Activated CD4-positive, CD25-positive, alpha-beta regulatory T cell (primary cell): ENCODE measurements at regions not wholly inside any gene's neighbourhood (a gene's known extent, or its start where the extent isn't known, plus 50 kb on each side); places are given as distances from the start of the nearest gene placed in this dataset.
A peak's percentile ranks its signal among the peaks of the same experiment; 100 is the strongest.
"Not testable (repeated sequence)": the region's sequence is repeated elsewhere in the genome, so short reads cannot be mapped to it uniquely, and the experiment has no call there.

Experiments used
- DNase-seq, 4 experiments: peaks; one replicate each; lab custom pipeline; 2025; lab: John Stamatoyannopoulos, UW

DNA sequence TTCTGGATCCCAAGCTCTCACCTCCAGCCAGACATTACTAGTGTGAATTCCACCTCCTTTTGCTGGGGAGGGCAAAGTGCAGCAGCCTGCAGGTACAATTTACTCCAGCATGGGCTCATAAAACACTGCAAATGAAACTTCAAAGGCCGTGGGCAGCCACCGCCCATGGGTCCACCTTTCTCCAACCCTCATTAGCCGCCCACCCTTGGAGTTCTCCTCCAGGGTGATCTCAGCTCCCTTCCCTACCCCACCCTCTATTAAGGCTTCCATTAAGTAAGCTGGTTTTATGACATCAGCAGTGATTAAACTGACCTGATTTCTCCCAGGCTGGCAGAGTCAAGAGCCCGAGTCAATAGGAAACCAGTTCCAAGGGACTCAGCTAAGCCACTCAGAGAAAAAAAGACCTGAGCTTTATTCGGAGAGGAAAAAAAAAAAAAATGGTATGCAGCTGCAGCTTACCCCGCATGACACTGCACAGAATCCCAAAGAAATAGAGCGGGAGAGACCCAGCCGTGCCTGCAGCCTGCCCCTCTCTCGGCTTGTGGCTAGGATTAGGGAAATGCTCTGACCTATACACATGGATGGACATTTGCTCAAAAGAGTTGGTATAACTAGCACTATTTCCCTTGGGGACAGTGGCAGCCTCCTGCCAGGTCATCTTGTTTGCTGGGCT is 319.6 kb downstream of the PTTG2 start:
- DNase-seq, result no peak

- no peak for DNase-seq
These were observed 320.1 kb downstream of the PTTG2 start for GRCh38 chr4:38280323-38280706.

- DNase-seq, result no peak
These were observed 321.3 kb downstream of the PTTG2 start for GRCh38 chr4:38281371-38282071.

DNA sequence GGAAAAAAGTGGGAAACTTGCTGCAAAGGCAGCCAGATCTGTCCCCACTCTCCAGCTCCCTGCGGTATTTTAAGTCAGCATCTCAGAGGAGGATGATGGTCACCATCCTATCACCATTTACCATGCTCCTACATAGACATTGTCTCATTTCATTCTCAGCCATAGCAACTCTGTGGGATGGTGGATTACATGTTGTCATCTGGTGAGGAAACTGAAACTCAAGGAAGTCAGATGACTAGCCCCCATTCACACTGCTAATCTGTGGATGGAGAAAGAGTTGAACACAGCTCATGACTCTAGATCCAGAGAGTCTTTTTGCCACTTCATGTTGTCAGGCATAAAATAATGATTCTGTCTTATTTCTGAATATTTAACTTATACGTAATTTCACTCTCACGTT is 323.5 kb downstream of the PTTG2 start:
- no peak for DNase-seq

- DNase-seq, result no peak
These were observed 324.3 kb downstream of the PTTG2 start for GRCh38 chr4:38284294-38285030.

DNA sequence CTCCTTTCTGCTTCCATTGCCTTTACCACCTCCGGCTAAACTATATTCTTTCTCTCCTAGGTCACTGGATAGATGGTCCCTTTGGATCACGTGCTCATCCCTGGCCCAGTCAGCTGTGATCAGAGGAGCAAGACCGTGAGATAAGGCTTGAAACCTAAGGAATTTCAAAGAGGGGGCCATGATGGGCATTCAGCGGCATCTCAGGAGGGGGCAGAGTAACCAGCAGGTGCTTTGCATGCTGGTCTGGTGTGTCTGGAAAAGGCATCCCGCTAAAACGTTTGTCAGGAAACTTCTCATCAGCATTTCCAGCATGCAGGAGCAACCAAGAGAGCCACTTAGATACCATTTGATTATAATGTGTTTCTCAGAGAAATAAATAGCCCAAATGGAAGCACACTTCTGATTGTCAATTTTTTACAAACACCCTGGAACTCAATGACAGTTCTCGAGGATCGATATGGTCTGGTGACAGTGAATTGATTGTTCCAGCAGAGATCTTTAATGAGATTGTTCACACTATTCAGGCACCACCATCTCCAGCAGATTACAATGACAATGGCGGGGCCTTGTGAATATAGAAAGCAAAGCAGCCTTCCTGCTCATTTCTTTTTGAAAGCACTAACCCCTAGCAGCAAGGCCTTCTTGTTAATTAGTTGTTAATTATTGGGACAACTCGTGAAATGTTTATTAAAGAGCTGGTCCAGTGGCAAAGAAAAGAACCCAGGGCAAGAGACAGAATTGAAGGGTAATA is 327.1 kb downstream of the PTTG2 start:
- no peak for DNase-seq

GRCh38 chr4:38289553-38289952 is 329.4 kb downstream of the PTTG2 start:
- DNase-seq, result no peak

- no peak for DNase-seq
These were observed 330.2 kb downstream of the PTTG2 start for GRCh38 chr4:38290366-38290765.

DNA sequence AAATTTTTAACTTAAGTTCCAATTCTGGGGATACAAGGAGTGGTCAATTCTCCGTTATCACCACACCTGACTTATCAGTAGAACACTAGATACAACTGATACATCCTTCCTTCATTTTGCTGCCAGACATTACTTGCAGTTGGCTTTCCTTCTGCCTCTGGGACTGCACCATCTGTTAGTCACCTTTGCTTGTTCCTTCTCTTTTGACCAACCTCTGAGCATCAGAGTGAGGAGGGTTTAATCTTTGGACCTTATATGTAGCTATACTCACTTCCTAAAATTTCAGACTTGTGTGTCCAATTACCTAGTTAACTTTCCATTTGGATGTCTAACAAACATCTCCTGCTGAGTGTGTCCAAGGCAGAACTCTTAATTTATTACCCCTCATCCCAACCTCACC is 330.7 kb downstream of the PTTG2 start:
- DNase-seq, result no peak

DNA sequence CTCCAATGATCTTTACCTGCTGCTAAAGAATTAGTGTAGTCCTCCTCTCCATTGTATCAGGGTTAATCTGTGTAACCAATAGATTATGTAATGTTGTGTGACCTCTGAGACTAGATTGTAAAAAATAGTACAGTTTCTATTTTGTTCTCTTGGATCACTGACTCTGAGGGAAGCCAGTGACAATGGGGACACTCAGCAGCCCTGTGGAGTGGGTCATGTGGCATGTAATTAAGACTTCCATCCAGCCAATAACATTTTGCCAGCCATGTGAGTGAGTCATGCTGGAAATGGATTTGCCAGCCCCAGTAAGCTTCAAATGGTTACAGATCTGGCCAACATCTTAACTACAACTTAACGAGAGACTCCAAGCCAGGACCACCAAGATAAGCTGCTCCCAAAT is 332.3 kb downstream of the PTTG2 start:
- DNase-seq, result no peak

GRCh38 chr4:38294238-38294637 is 334.0 kb downstream of the PTTG2 start:
- no peak for DNase-seq

DNA sequence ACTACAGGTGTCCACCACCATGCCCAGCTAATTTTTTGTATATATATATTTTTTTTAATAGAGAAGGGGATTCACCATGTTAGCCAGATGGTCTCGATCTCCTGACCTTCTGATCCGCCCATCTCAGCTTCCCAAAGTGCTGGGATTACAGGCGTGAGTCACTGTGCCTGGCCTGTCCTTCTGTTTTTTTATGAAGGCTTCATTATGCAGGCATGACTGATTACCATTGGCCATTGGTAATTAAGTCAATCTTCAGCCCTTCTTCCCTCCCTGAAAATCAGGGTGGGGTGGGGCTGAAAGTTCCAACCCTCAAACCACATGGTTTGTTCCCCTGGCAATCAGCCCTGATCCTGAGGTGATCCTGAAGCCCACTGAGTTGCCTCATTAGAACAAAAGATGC is 336.9 kb downstream of the PTTG2 start:
- no peak for DNase-seq

DNA sequence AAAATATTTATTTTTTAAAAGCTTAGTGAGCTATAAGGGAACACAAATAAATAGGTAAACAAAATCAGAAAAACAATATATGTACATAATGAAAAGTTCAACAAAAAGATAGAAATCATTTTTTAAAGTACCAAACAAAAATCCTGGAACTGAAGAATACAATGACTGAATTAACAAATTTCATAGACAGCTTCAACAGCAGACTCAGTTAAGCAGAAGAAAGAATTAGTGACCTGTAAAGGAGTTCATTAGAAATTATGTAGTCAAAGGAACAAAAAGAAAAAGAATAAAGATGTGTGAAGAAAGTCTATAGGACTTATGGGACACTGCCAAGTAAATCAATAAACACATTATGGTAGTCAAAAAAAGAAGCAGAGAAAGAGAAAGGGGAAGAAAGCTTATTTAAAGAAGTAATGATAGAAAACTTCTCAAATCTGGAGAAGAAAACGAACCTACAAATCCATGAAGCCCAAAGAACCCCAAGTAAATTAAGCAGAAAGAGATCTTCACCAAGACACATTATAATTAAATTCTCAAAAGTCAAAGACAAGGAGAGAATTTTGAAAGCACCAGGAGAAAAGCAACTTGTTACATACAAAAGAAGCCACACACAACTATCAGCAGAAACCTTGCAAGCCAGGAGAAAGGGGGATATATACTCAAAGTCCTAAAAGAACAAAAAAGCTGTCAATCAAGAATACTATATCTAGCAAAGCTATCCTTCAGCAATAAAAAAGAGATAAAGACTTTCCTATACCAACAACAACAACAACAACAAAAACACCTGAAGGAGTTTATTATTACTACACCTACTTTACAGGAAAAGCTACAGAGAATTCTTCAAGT is 338.9 kb downstream of the PTTG2 start:
- no peak for DNase-seq

GRCh38 chr4:38302910-38303309 is 342.7 kb downstream of the PTTG2 start:
- no peak for DNase-seq

- not testable (repeated sequence) for DNase-seq
These were observed 344.3 kb downstream of the PTTG2 start for GRCh38 chr4:38304460-38304859.

GRCh38 chr4:38306482-38307071 is 346.4 kb downstream of the PTTG2 start:
- no peak for DNase-seq

DNA sequence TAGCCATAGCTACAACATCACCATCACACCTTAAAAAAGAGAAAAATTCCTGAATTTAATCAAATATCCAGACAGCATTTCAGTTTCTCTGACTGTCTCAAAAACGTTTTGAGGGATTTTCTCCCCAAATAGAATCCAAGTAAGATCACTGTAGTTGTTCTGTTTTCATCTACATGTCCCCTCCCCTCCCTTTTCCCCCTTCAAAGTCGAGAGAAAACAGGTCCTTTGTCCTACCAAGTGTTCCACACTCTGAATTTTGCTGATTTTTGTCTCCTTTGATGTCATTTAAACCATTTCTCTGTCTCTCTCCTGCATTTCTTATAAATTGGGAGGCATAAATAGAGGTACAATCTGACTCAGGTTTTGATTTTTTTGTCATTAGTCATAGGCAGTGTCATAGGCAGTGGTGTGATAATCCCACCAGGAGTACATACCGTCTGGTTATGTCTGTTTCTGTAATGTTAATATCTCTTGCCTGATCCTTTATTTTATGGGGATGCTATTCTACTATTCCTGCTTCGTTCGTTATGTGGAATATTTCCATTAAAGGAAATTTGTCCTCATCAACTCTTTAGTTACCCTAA is 348.6 kb downstream of the PTTG2 start:
- no peak for DNase-seq

GRCh38 chr4:38309471-38309870 is 349.3 kb downstream of the PTTG2 start:
- DNase-seq, result no peak

- DNase-seq, result peak; percentile 14 to 41 (median 32)
These were observed 350.3 kb downstream of the PTTG2 start for GRCh38 chr4:38310446-38311043.

DNA sequence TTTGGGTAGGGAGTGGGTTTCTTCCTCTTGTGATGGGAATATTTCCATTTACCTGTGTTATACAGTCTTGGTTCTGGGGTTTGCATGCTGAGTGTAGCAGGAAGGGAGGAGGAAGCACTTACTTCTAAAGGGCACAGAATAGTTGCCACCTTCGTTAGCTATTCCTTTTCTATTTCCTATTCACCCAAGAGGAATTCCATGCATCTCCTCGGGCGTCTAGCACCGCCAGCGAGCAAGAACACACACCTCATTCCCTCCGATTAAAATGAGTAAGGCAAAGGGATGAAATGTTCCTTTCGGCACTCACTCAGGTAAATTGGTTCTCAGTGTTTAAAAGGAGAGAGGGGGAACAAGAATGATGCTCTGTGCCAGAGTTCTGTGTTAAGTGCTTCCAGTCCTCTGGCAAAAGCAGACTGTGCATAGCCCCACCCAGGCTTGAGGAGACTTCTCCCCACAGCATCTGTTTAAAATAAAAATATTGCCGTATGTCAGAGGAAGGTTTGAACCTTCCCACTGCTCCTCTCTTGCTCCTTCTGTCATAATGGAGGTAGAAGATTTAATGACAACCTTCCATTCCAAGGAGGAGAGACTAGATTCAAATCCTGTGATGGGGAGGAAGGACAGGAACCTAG is 351.4 kb downstream of the PTTG2 start:
- DNase-seq, result no peak
